GM21390 (cell line): ENCODE measurements at regions not wholly inside any gene's neighbourhood (a gene's known extent, or its start where the extent isn't known, plus 50 kb on each side); places are given as distances from the start of the nearest gene placed in this dataset.
"Not testable (repeated sequence)": the region's sequence is repeated elsewhere in the genome, so short reads cannot be mapped to it uniquely, and the experiment has no call there.

ENCODE experiments used
- ATAC-seq: cut with Tn5 transposase; IDR thresholded peaks from one replicate; pipeline ENCODE4 v1.9.1; 2021; ENCODE audit not compliant: unreplicated experiment

DNA sequence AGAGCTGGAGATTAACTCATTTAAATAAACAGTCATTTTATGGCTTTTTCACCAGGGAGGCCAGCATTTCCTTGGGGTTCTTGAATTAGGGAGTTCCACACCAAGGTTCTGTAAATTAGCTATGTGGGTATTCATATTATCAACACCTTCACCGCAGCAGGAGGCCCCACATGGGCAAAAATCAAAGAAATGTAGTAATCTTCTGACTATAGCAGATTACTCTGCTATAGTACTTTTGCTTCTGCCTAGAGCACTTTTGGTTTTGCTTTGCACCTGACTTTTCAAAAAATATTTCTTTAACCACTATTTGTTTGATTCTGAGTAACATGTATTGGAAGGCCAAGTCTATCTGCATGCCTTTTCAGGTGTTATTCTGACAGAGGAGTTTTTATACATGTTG lies 108.6 kb upstream of the POMZP3 start:
- not testable (repeated sequence) for ATAC-seq

DNA sequence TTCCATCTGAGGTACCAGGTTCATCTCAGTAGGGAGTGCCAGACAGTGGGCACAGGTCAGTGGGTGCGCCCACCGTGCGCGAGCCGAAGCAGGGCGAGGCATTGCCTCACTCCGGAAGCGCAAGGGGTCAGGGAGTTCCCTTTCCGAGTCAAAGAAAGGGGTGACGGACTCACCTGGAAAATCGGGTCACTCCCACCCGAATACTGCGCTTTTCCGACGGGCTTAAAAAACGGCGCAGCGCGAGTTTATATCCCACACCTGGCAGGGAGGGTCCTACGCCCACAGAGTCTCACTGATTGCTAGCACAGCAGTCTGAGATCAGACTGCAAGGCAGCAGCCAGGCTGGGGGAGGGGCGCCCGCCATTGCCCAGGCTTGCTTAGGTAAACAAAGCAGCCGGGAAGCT lies 101.5 kb upstream of the POMZP3 start:
- not testable (repeated sequence) for ATAC-seq

DNA sequence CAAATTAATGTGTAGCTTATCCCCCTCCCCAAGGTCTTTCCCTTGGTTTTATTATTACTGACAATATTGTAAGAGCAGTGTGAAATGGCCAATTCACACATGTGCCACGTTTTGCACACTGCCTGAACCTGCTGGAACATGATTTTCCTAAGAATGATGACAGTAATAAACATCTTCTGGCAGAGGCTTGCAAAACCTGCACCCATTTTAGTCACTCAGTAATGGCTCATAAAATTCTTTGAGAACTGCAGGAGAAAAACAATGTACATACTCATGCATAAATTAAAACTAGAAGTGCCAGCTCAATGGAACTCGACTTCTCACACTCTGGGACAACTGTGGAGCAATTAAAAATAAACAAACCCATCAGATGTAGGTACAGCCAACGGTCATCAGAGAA lies 96.8 kb upstream of the POMZP3 start:
- ATAC-seq: not testable (repeated sequence)

DNA sequence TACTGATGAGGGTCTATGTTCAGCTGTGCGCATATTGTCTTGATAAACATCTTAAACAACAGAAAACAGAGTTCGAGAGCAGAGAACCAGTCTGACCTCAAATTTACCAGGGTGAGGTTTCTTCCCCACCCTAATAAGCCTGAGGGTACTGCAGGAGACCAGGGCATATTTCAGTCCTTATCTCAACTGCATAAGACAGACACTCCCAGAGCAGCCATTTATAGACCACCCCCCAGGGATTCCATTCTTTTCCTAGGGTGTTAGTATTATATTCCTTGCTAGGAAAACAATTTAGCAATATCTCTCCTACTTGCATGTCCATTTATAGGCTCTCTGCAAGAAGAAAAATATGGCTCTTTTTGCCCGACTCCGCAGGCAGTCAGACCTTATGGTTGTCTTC lies 89.5 kb upstream of the POMZP3 start:
- ATAC-seq: not testable (repeated sequence)

DNA sequence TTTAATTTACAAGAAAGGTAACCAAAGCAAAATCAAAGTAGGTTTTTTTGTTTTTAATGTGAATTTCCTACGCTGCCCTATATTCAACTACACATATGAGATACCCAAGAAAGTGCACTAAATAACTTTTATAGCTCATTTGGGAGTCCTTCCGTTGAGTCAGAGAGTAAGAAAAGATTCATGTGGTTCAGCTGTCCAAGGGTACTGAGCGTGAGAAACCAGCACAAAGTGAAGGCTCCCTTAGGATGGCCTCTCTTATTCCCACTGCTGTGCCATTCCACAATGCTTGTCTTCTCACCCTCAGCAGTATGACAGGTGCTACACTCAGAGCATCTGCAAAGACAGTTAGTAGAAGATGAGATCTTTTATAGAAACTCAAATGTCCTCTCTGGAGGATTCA lies 85.8 kb upstream of the POMZP3 start:
- not testable (repeated sequence) for ATAC-seq

DNA sequence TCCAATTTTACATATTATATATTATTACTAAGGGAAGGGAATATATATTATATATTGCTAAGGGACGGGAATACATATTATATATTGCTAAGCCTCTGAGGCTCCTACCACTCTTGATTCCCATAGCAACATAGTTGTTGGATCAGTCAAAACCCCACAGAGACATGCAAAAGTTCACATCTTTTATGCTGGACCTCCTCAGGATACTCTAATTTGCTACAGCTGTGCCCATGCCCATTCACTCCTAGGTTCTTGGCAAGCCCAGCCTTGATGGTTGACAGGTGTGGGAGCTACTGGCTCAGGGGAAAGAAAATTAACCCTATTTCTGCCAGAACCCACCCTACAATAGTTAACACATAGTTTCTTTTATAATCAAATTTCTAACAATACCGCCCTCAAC lies 84.6 kb upstream of the POMZP3 start:
- not testable (repeated sequence) for ATAC-seq

DNA sequence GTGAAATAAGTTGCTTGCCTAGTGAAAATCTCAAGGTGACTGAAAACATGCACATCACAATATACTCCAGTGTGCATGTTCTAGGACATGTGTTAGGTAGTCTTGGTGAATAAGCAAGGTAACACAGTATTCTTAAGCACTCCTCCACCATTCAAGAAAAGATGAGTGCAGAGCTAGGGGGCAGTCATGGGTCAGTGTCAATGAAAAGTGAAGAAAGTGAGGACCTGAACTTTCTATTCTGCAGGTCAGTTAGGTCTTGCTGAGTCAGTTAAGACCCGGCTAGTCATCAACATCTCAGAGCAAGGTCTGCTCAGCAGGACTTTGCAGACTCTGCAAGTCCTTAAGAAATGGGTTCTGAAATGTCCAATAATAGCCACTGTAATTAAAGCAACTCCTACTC lies 82.6 kb upstream of the POMZP3 start:
- ATAC-seq: not testable (repeated sequence)

DNA sequence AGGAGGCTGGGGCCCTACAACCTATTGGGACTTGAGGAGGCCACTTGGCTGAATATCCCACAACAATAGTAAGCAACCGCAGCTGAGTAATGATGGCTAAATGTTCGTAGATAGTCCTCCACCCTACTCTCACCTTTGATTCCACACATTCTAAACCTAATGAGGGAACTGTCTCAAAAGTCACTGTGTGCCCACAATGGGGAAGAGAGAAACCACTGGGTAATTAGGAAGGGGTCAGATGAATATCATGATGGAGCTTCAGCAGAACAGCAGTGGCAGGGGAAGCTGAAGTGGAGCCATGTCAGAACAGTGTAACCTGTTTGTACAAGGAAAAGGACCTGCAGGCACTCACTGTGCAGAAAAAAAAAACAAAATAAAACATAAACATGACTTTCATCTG lies 81.4 kb upstream of the POMZP3 start:
- ATAC-seq: not testable (repeated sequence)

DNA sequence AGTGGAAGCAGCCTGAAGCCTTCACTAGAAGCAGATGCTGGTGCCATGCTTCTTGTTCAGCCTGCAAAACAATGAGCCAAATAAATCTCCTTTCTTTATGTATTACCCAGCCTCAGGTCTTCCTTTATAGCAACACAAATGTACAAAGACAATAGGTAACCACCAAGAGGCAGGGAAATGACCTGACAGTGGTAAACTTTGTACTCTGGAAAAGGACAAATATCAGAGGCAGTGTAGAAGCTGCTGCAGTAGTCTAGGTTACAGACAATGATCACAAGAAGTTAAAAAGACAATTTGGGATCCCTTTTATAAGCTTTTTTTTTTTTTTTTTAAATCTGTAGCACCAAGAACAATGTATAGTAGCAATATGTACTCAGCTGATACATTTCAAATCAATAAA lies 76.7 kb upstream of the POMZP3 start:
- ATAC-seq: not testable (repeated sequence)

DNA sequence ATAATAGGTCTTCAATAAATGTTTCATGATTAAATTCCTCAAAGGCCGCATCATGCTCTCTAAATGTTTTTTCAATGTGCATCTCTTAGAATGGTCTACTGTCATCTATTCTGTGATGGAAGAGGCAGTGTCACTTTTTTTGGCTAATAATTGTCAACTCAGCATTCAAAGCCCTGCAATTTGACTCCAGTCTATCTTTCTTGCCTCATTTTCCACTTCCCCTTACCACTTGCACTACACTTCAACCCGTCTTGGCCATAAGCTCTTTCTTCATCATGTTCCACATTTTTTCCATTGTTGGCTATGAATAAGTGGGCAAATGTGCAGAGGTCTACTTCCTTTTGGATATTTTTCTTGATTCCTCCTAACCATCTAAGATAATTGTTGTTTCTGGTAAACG lies 59.2 kb upstream of the POMZP3 start:
- not testable (repeated sequence) for ATAC-seq

DNA sequence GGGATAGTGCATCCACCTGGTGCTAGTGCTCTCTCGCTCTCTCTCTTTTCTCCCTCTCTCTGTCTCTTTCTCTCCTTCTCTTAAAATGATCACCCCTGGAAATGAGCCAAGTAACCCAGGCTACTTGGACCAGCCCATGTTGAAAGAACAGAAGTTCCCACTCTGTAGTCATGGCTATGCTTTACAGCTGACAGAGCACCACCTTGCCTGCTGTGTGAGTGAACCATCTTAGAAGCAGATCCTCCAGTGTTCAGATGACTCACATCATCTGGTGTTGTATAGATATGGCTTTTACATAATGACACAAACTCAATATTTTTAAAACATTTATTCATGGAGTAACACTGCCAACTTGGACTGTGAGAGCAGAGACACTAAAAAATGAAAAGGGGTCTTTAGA lies 57.7 kb upstream of the POMZP3 start:
- not testable (repeated sequence) for ATAC-seq

DNA sequence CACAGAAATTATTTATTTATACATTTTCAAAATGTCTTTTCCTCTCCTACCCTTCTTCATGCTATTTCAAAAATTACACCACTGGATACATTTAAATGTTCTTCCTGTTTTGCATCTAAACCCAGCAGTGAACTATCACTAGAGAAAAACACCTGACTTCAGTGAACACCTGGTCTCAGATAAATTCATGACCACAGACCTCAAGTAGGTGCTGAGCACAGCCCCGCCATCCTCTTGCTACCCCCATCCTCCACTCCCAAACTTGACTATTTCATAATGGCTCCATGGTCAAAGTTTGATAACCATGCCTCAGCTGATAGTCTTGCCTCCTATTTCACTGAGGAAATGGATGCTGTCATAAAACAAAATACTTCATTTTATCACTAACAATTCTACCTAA lies 56.6 kb upstream of the POMZP3 start:
- not testable (repeated sequence) for ATAC-seq

DNA sequence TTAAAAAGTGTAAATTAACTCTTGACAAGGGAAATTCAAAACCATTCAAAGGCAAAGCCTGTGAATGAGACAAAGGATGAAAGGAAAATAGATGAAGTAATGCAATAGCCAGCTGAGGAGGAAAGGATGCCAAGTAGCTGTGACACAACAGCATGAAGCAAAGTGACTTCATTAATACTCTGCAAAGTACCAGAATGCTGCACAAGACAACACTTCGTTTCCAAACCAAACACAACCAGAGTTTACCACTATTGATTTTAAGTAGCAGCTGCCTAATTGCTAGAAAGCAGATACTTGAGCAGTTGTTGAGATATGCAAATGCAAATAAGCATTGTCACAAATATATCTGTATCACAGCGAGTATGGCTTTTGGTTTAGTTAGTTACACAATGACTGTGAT lies 54.7 kb upstream of the POMZP3 start:
- not testable (repeated sequence) for ATAC-seq

DNA sequence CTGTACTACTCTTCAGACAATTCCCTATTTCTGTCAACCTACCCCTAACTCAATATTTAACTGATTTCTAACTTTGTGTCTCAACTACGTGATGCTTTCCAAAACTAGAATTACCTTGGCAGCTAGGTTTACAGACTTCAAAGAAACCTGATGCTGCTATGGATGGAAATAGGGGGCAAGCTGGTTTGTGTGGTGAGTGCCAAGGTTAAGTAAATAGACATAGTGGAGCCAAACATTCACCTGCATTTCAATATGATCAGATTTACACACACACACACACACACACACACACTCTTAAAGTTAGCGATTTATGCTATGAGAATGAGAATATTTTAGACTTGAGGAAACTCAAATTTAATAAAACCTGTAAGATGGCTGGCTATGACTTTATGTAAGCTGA lies 52.1 kb upstream of the POMZP3 start:
- not testable (repeated sequence) for ATAC-seq

DNA sequence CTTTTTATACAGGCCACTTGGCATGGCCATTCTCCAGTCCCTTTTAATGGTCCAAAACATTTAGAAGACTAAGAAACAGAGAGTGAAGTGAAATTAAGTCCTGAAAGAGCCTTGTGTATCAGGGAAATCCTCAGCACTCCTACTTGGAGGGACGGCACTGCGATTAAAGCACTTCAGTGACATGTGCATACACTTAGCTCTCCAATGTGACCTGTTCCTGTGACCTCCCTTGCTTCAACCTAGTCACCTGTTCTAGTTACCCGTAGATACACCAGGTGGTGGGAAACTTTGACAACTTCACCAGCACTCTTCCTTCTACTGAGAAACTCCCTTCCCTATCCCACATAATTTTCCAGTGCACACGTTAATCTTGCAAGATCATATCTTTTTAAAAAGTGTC lies 51.4 kb upstream of the POMZP3 start:
- ATAC-seq: not testable (repeated sequence)

DNA sequence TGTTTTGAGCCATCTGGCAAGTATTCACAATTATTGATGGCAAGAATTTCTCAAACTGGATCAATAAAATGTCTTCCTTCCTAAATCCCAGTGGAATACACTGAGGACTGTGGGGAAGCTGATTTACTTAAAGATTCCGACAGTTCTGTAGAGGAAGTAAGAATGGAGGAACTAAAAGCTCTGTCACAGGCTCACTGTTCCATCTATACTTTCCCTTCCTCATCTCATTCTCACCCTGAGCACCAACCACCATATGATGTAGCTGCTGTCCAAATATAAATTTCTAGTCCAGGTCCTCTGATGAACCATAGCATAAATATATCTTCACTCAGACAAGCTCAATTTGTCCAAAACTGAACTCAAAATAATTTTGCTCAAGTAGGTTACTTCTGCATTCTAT lies 49.8 kb upstream of the POMZP3 start:
- not testable (repeated sequence) for ATAC-seq
